GM18520 (cell line): ENCODE measurements at regions not wholly inside any gene's neighbourhood (a gene's known extent, or its start where the extent isn't known, plus 50 kb on each side); places are given as distances from the start of the nearest gene placed in this dataset.

ENCODE experiments used
- ATAC-seq: cut with Tn5 transposase; IDR thresholded peaks from one replicate; pipeline ENCODE4 v1.9.1; 2021; ENCODE audit not compliant: unreplicated experiment

GRCh38 chr16:73888840-73889490, 407.6 kb upstream of the PSMD7 start:
- no peak for ATAC-seq

GRCh38 chr16:73887911-73888310, 408.7 kb upstream of the PSMD7 start:
- no peak for ATAC-seq

DNA sequence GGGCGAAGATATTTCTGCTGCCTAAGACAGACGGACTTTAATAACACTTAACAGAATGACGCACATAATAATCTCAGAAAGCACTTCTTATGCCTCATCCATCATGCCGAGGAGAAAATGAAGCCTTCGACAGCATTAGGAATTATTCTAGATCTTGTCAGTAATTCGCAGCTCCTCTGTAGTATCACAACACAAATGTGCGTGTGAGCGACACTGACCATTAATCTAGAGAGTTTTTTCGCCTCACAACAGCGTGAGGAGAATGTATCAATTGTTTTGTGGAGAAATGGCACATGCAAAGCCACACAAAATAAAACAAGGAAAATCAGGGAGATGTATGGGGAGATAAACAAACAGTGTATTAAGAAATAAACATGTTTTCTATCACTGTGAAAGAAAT, 410.2 kb upstream of the PSMD7 start:
- ATAC-seq, result no peak

DNA sequence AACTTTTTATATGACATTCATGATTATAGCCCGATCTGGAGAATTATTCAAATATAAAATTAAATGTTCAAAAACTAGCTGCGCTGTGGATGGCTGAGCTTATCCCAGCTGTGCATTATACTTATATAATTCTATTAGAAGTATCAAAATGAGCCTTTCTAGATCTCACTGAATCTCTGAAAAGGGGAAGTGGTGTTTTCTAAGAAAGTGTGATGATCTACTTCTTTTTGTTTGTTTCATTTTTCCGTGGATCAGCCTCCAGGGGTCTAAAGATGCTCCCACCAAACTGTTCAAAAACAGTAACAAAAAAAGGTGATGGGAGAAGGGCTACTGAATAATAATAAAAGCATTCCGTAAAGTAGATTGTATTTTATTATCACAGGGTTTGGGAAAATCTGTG, 411.3 kb upstream of the PSMD7 start:
- no peak for ATAC-seq

GRCh38 chr16:73883841-73884240, 412.8 kb upstream of the PSMD7 start:
- ATAC-seq, result no peak

DNA sequence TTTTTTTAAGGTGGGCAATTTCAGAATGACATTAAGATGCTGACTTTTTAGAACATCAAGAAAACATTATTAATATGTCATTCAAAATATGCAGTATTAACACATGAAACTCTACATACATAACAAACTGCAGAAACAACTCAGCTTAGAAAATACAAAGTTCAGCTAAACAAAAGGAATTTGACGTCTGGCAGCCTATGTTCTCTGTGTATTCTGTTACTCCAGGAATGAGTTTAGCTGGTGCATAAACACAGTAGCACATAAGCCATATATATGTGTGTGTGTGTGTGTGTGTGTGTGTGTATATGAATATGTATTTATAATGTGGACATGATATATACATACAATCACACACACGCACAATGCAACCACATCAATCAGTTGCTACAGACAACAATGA, 413.5 kb upstream of the PSMD7 start:
- ATAC-seq, result no peak

DNA sequence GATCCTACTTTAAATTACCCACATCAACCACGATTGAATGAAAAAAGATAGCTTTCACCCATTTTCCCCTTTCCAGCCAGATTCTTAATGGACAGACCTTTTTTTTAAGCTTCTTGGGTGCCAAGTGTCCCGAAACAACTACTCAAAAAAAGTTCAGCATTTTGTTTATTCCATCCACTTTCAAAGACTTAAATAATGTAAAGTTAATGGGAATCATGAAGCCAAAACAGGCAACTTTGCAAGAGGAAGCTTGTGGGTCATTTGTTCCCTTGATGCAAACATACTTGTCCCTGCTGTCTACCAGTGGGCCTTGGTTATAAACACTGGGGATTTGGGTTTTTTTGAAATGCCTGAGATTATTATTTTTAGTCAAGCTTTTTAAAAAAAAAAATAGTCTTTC, 414.0 kb upstream of the PSMD7 start:
- ATAC-seq, result no peak

DNA sequence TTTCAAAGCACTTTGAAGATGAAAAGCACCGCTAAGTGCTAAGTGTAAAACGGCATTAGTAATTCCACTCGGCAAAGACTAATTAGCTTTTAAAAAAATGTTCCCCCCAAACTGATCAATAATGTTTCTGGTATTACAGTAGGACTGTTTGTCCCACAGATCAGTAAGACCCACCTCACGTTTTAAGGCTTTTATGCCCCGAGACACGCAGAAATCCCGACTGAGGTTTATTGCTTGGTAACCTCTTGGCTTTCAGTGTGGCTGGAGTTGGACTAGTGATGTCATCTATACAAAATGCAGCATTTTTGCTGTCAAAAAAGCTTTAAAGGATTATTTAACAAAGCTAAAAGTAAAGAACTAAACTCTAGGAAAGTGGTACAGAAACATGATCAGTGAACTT, 414.6 kb upstream of the PSMD7 start:
- no peak for ATAC-seq

DNA sequence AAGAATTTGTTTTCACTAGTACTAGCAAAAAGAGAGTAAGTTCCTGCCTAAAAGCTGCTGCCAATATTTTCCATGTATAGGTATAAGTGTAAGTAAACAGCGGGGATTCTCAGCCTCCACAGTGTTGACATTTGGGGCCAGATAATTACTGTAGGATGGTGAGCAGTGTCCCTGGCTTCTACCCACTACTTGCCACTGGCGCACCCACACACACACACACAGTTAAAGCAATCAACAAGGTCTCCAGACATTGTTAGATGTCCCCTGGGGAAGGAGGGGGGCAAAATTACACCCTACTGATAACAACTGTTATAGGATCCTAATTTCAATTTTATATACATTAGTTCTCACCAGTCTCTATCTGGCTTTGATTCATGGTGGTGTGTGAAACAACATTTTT, 417.0 kb upstream of the PSMD7 start:
- no peak for ATAC-seq

DNA sequence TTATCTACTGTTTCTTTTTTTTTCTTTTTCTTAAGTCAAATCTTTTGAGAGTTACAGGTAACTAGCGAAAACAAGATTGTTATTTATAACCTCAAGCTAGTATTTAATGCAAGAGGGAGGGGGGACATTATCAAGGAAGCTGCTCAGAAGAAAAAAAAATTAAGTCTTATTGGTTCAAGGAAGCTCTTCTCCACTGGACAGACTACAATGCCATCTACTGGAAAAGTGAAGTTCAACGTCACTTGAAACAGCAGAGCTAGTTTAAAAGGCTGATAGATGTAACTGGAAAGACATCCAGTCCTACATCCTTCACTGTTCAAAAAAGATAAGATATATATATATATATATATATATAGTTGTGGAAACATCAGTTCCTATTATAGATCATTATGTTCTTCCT, 418.0 kb upstream of the PSMD7 start:
- ATAC-seq, result no peak

GRCh38 chr16:73877150-73877549, 419.5 kb upstream of the PSMD7 start:
- ATAC-seq, result no peak

- no peak for ATAC-seq
These were observed 420.5 kb upstream of the PSMD7 start for GRCh38 chr16:73875996-73876690.

DNA sequence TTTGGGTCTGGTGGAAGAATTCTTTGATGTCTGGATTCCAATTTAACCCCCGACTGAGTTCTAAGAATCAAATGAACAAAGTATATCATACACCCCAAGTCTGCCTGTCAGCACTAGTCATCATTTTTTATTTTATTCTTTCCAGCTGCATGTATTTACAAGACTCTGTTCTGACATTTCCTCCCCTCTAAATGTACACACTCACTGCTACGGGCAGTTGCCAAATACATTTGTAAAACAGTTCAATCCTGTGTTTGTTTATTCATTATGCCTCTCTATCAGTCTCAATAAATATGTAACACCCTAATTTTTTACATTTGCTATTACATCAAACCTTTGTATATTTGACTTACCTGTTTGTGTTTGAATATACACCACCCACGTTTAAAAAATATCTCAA, 422.3 kb upstream of the PSMD7 start:
- ATAC-seq, result no peak

- ATAC-seq, result no peak
These were observed 423.0 kb upstream of the PSMD7 start for GRCh38 chr16:73873643-73874042.

DNA sequence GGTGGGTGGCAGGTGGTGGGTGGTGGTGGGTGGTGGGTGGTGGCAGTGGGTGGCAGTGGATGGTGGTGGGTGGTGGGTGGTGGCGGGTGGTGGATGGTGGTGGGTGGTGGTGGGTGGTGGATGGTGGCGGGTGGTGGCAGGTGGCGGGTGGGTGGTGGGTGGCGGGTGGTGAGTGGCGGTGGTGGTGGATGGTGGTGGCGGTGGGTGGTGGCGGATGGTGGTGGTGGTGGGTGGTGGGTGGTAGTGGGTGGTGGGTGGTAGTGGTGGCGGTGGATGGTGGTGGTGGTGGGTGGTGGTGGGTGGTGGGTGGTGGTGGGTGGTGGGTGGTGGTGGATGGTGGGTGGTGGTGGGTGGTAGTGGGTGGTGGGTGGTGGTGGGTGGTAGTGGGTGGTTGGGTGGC, 423.8 kb upstream of the PSMD7 start:
- no peak for ATAC-seq

GRCh38 chr16:73871088-73871733, 425.4 kb upstream of the PSMD7 start:
- ATAC-seq, result no peak

GRCh38 chr16:73869126-73869525, 427.5 kb upstream of the PSMD7 start:
- ATAC-seq, result no peak

DNA sequence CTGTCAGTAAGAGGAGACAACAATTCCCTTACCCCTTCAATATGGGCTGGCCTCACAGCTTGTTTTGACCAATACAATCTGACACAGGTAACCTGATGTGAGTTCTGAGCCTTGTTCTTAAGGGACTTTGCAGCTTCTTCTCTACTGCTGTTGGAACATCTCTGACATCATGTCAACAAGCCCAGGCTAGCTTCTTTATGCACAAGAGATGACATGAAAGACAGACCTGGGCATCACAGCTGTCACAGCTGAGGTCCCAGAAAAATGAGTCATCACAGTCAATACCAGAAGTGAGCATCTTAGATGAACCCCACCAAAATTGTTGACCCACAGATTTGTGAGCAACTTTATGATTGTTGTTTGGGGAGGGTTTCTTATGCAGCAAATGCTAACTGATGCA, 431.7 kb upstream of the PSMD7 start:
- no peak for ATAC-seq

GRCh38 chr16:73858326-73858725, 438.3 kb upstream of the PSMD7 start:
- no peak for ATAC-seq

GRCh38 chr16:73853968-73854367, 442.6 kb upstream of the PSMD7 start:
- no peak for ATAC-seq

DNA sequence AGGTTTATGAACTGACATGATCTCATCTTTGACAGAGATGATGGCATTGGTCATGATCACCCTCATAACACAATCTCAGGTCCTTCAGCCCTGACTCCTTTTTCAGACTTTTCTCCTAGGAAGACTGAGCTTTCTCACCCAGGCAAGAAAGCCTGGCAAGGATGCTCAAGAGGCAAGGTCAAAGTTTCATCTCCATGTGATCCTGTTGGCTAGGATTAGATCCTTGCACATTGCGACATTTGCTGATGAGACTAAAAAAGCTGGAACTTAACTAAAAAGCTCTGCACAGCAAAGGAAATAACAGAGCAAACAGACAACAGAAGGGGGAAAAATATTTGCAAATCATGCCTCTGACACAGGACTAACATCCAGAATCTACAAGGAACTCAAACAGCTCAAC, 444.1 kb upstream of the PSMD7 start:
- no peak for ATAC-seq

DNA sequence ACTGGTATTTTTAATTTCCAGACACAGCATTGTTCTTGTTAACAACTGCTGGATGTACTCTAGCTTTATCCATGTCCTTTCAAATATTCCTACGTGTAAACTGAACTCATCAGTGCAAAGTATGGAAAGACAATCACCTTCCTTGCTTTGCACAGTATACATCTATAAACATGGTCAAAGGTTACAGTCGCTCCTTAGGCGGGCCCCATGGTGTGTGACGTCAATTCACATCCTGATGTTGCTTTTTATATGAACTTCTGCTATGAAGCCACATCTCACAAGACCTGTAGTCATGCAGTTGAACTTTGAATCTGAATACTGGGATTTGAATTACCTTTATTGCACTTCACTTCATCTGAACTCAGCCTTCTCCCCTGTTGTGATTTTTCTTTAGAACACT, 447.6 kb upstream of the PSMD7 start:
- ATAC-seq, result no peak

DNA sequence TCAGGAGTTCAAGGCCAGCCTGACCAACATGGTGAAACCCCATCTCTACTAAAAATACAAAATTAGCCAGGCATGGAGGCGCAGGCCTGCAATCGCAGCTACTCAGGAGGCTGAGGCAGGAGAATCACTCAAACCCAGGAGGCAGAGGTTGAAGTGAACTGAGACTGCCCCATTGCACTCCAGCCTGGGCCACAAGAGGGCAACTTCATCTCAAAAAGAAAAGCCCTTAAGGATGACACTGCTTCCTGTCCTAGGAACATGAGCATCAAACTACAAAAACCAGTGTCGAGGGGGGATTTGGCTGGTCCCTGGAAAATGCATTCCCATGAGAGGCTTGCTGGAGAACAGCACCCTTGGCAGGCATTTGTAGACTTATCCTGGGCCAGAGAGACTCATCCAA, 449.5 kb upstream of the PSMD7 start:
- ATAC-seq, result no peak
